H9 (cell line): ENCODE measurements at regions not wholly inside any gene's neighbourhood (a gene's known extent, or its start where the extent isn't known, plus 50 kb on each side); places are given as distances from the start of the nearest gene placed in this dataset.

Experiments used
- DNase-seq: peaks from one replicate; pipeline ENCODE4 v3.0.0-alpha.2; 2017
- H2AFZ ChIP-seq: one replicate; pipeline ENCODE4 v1.6.1; 2013; ENCODE audit warnings: mild to moderate bottlenecking, low read length, control low read depth, moderate library complexity
- H2AK5ac ChIP-seq: 2 replicates; pipeline ENCODE4 v1.6.1; 2013; ENCODE audit warnings: low read length, control low read depth, mixed read lengths; ENCODE audit not compliant: insufficient read length
- H2BK120ac ChIP-seq: one replicate; pipeline ENCODE4 v1.6.1; 2013; ENCODE audit warnings: low read depth, mild to moderate bottlenecking, low read length, control low read depth, inconsistent platforms; ENCODE audit not compliant: poor library complexity, severe bottlenecking
- H2BK12ac ChIP-seq: 2 replicates; pipeline ENCODE4 v1.6.1; 2013; ENCODE audit warnings: low read length, control low read depth, mixed read lengths, low read depth; ENCODE audit not compliant: insufficient read length
- H2BK15ac ChIP-seq: 2 replicates; pipeline ENCODE4 v1.6.1; 2013; ENCODE audit warnings: low read depth, low read length, control low read depth
- H2BK20ac ChIP-seq: one replicate; pipeline ENCODE4 v1.6.1; 2013; ENCODE audit warnings: low read depth, mild to moderate bottlenecking, low read length, control low read depth, inconsistent platforms; ENCODE audit not compliant: poor library complexity, severe bottlenecking
- H2BK5ac ChIP-seq: 2 replicates; pipeline ENCODE4 v1.6.1; 2013; ENCODE audit warnings: low read length, control low read depth, mixed read lengths; ENCODE audit not compliant: insufficient read length
- H3K14ac ChIP-seq: 2 replicates; pipeline ENCODE4 v1.6.1; 2013; ENCODE audit warnings: low read length, control low read depth; ENCODE audit not compliant: insufficient read depth
- H3K18ac ChIP-seq: 2 replicates; pipeline ENCODE4 v1.6.1; 2013; ENCODE audit warnings: low read depth, mild to moderate bottlenecking, mixed read lengths, low read length, control low read depth; ENCODE audit not compliant: insufficient read length
- H3K23ac ChIP-seq: 2 replicates; pipeline ENCODE4 v1.6.1; 2013; ENCODE audit warnings: low read length, control low read depth, mixed read lengths, low read depth; ENCODE audit not compliant: insufficient read length
- H3K23me2 ChIP-seq: 2 replicates; pipeline ENCODE4 v1.6.1; 2013; ENCODE audit warnings: low read depth, mild to moderate bottlenecking, mixed read lengths, low read length, control low read depth; ENCODE audit not compliant: insufficient read length, poor library complexity, severe bottlenecking
- H3K27ac ChIP-seq: 2 replicates; pipeline ENCODE4 v1.5.1; 2013; ENCODE audit warnings: low read length, control low read depth, mixed read lengths, low read depth; ENCODE audit not compliant: insufficient read length
- H3K27me3 ChIP-seq: 2 replicates; pipeline ENCODE4 v1.6.1; 2013; ENCODE audit warnings: low read length, control low read depth, inconsistent platforms; ENCODE audit not compliant: insufficient read depth
- H3K4ac ChIP-seq: 2 replicates; pipeline ENCODE4 v1.6.1; 2013; ENCODE audit warnings: low read depth, mild to moderate bottlenecking, control low read depth, inconsistent platforms, low read length, moderate library complexity
- H3K4me1 ChIP-seq: 2 replicates; pipeline ENCODE4 v1.6.1; 2013; ENCODE audit warnings: low read length, control low read depth, inconsistent platforms; ENCODE audit not compliant: insufficient read depth
- H3K4me2 ChIP-seq: 2 replicates; pipeline ENCODE4 v1.6.1; 2013; ENCODE audit warnings: low read length, control low read depth, mixed read lengths; ENCODE audit not compliant: insufficient read length, insufficient read depth
- H3K56ac ChIP-seq: 2 replicates; pipeline ENCODE4 v1.6.1; 2013; ENCODE audit warnings: low read depth, mild to moderate bottlenecking, mixed read lengths, low read length, control low read depth; ENCODE audit not compliant: insufficient read length
- H3K79me1 ChIP-seq: 2 replicates; pipeline ENCODE4 v1.6.1; 2013; ENCODE audit warnings: low read depth, mild to moderate bottlenecking, moderate library complexity, low read length, control low read depth, inconsistent platforms; ENCODE audit not compliant: insufficient read depth, poor library complexity, severe bottlenecking
- H3K79me2 ChIP-seq: 2 replicates; pipeline ENCODE4 v1.6.1; 2013; ENCODE audit warnings: low read length, control low read depth, inconsistent platforms; ENCODE audit not compliant: insufficient read depth
- H3K9ac ChIP-seq: 2 replicates; pipeline ENCODE4 v1.6.1; 2013; ENCODE audit warnings: low read length, control low read depth, mixed read lengths; ENCODE audit not compliant: insufficient read length; ENCODE audit errors: extremely low read depth
- H3K9me3 ChIP-seq: one replicate; pipeline ENCODE4 v1.6.1; 2013; ENCODE audit warnings: low read depth, low read length, inconsistent platforms; ENCODE audit not compliant: control insufficient read depth
- H3T11ph ChIP-seq: one replicate; pipeline ENCODE4 v1.6.1; 2013; ENCODE audit warnings: mild to moderate bottlenecking, low read length, control low read depth, inconsistent platforms
- H4K20me1 ChIP-seq: one replicate; pipeline ENCODE4 v1.6.1; 2013; ENCODE audit not compliant: control insufficient read depth, insufficient read length, insufficient read depth
- H4K5ac ChIP-seq: 2 replicates; pipeline ENCODE4 v1.6.1; 2013; ENCODE audit warnings: low read depth, mild to moderate bottlenecking, mixed read lengths, low read length, control low read depth; ENCODE audit not compliant: insufficient read length
- H4K8ac ChIP-seq: replicated peaks from 2 replicates; pipeline ENCODE4 v1.6.1; 2013; ENCODE audit warnings: low read length, control low read depth, mixed read lengths, low read depth; ENCODE audit not compliant: insufficient read length
- H4K91ac ChIP-seq: 2 replicates; pipeline ENCODE4 v1.6.1; 2013; ENCODE audit warnings: low read depth, mild to moderate bottlenecking, moderate library complexity, mixed read lengths, low read length, control low read depth; ENCODE audit not compliant: insufficient read length
- H3K27ac Mint-ChIP-seq, 3 experiments: 2 replicates in 2 of 3; 3 replicates in 1 of 3; pipeline ENCODE4 v1.8.0; 2020 to 2021; ENCODE audit warnings: mixed read lengths in 3 of 3, mild to moderate bottlenecking in 1 of 3, moderate library complexity in 1 of 3
- H3K27me3 Mint-ChIP-seq: 2 replicates; pipeline ENCODE4 v1.8.0; 2021; ENCODE audit warnings: low read depth, mild to moderate bottlenecking, moderate library complexity, mixed read lengths
- H3K36me3 Mint-ChIP-seq, 3 experiments: 2 replicates in 2 of 3; 3 replicates in 1 of 3; pipeline ENCODE4 v1.8.0; 2020 to 2021; ENCODE audit warnings: low read depth in 3 of 3, mixed read lengths in 3 of 3; ENCODE audit not compliant: insufficient read depth in 1 of 3
- H3K4me1 Mint-ChIP-seq, 2 experiments: 2 replicates each; pipeline ENCODE4 v1.8.0; 2020; ENCODE audit warnings: mixed read lengths in 2 of 2
- H3K4me3 Mint-ChIP-seq, 2 experiments: 2 replicates in 1 of 2; 3 replicates in 1 of 2; pipeline ENCODE4 v1.8.0; 2020 to 2021; ENCODE audit warnings: mild to moderate bottlenecking in 2 of 2, mixed read lengths in 2 of 2, moderate library complexity in 1 of 2
- H3K9me3 Mint-ChIP-seq, 2 experiments: 2 replicates in 1 of 2; 3 replicates in 1 of 2; pipeline ENCODE4 v1.8.0; 2020; ENCODE audit warnings: mild to moderate bottlenecking in 2 of 2, mixed read lengths in 2 of 2, moderate library complexity in 1 of 2
- CTCF ChIP-seq: fragments of 200-600 bp; sonication (generic); conservative IDR thresholded peaks from 3 replicates; pipeline ENCODE4 v1.8.0; 2021; ENCODE audit warnings: antibody characterized with exemption, mild to moderate bottlenecking
- WGBS: extraction: QIAGEN DNeasy Blood & Tissue Kit; methylation state at CpG from one replicate; pipeline ENCODE4 v1.1.7; 2013; ENCODE audit warnings: missing lambda C conversion rate, low lambda C conversion rate, mixed read lengths; ENCODE audit not compliant: insufficient read length; ENCODE audit errors: extremely low coverage; 5-methylcytosine and 5-hydroxymethylcytosine counted together

GRCh38 chr6:139605350-139605749, 230.9 kb upstream of the CITED2 start:
- no peak overlapping the region for H3T11ph ChIP-seq
- H4K5ac ChIP-seq, result no peak overlapping the region
- no peak overlapping the region for H2AK5ac ChIP-seq
- no peak overlapping the region for H4K8ac ChIP-seq
- H3K9ac ChIP-seq, result no peak overlapping the region
- TF ChIP-seq CTCF, result no peak
- no peak overlapping the region for H3K4me2 ChIP-seq
- no peaks in the 10 kb centered on the region for H3K9me3 ChIP-seq
- Mint-ChIP-seq H3K27me3 (no peaks in the 10 kb centered on the region), H3K27ac (no peak overlapping the region), H3K36me3 (no peaks in the 10 kb centered on the region), H3K4me1 (peaks cover 31 to 32% of the 10 kb centered on the region in 2 experiments), H3K9me3 (no peaks in the 10 kb centered on the region; a peak in 1 of 5 replicates), H3K4me3 (no peak overlapping the region)
- peaks cover 6% of the 10 kb centered on the region; the same call in 1 of the 2 replicates for H3K4me1 ChIP-seq
- H2AFZ ChIP-seq, result no peak overlapping the region
- no peak for DNase-seq
- H4K91ac ChIP-seq, result no peak overlapping the region
- H3K27ac ChIP-seq, result no peak overlapping the region
- no peaks in the 10 kb centered on the region for H3K79me1 ChIP-seq
- H3K18ac ChIP-seq, result no peak overlapping the region
- H3K23me2 ChIP-seq, result no peaks in the 10 kb centered on the region
- H3K56ac ChIP-seq, result no peak overlapping the region
- no peaks in the 10 kb centered on the region for H3K27me3 ChIP-seq
- no peaks in the 10 kb centered on the region for H3K79me2 ChIP-seq
- H2BK12ac ChIP-seq, result no peak overlapping the region
- H2BK15ac ChIP-seq, result no peak overlapping the region
- no peak overlapping the region for H3K4ac ChIP-seq
- no peak overlapping the region for H2BK5ac ChIP-seq
- no peak overlapping the region for H2BK120ac ChIP-seq
- no peaks in the 10 kb centered on the region for H4K20me1 ChIP-seq
- no peak overlapping the region for H2BK20ac ChIP-seq
- no peak overlapping the region for H3K14ac ChIP-seq
- WGBS, result no CpG with 5 or more reads among the region's 3 CpGs
- no peak overlapping the region for H3K23ac ChIP-seq
